ENCODE measurements at regions not wholly inside any gene's neighbourhood (a gene's known extent, or its start where the extent isn't known, plus 50 kb on each side); places are given as distances from the start of the nearest gene placed in this dataset.

- TF ChIP-seq CTCF (IDR thresholded peaks at IDR 0.05; ENCODE audit: low read depth, low read length) (no peak), EZH2phosphoT487 (IDR thresholded peaks at IDR 0.05; ENCODE audit: low read depth) (no peak)
Observed at GRCh38 chr14:21993070-21993469, 319.5 kb upstream of the OR4E1 start.

Data from OCI-LY3 (cell line).